ENCODE measurements at regions not wholly inside any gene's neighbourhood (a gene's known extent, or its start where the extent isn't known, plus 50 kb on each side); places are given as distances from the start of the nearest gene placed in this dataset.

- TF ChIP-seq TEAD4 (IDR thresholded peaks at IDR 0.05) (no peak), NFIC (IDR thresholded peaks at IDR 0.05) (no peak), TCF12 (IDR thresholded peaks at IDR 0.05; ENCODE audit: low read depth) (no peak), USF1 (IDR thresholded peaks at IDR 0.05) (no peak), RAD21 (IDR thresholded peaks at IDR 0.05; ENCODE audit: low read depth) (no peak), FOXM1 (IDR thresholded peaks at IDR 0.05; ENCODE audit: borderline replicate concordance, low read depth) (no peak), YY1 (IDR thresholded peaks at IDR 0.05; ENCODE audit: low read depth) (no peak), ZBTB7A (IDR thresholded peaks at IDR 0.05; ENCODE audit: low read depth) (no peak), CEBPB (IDR thresholded peaks at IDR 0.05) (no peak)
Measured at GRCh38 chr10:8815969-8816368, 761.5 kb downstream of the GATA3 start.

- TF ChIP-seq USF1 (IDR thresholded peaks at IDR 0.05) (no peak), FOXM1 (IDR thresholded peaks at IDR 0.05; ENCODE audit: borderline replicate concordance, low read depth) (no peak), MAX (IDR thresholded peaks at IDR 0.05) (no peak), EP300 (IDR thresholded peaks at IDR 0.05; ENCODE audit: borderline replicate concordance) (no peak), TEAD4 (IDR thresholded peaks at IDR 0.05) (no peak), YY1 (IDR thresholded peaks at IDR 0.05; ENCODE audit: low read depth) (no peak), EGR1 (IDR thresholded peaks at IDR 0.05) (no peak), TAF1 (IDR thresholded peaks at IDR 0.05; ENCODE audit: low read depth) (no peak), CEBPB (IDR thresholded peaks at IDR 0.05) (no peak), REST (IDR thresholded peaks at IDR 0.05; ENCODE audit: low read depth) (no peak), RAD21 (IDR thresholded peaks at IDR 0.05; ENCODE audit: low read depth) (no peak)
Measured at GRCh38 chr10:8817299-8817698, 762.8 kb downstream of the GATA3 start.

- TF ChIP-seq EGR1 (IDR thresholded peaks at IDR 0.05) (no peak), RAD21 (IDR thresholded peaks at IDR 0.05; ENCODE audit: low read depth) (no peak), TEAD4 (IDR thresholded peaks at IDR 0.05) (no peak), YY1 (IDR thresholded peaks at IDR 0.05; ENCODE audit: low read depth) (no peak), CEBPB (IDR thresholded peaks at IDR 0.05) (no peak), USF1 (IDR thresholded peaks at IDR 0.05) (no peak)
Measured at GRCh38 chr10:8825611-8826010, 771.1 kb downstream of the GATA3 start.

- TF ChIP-seq EGR1 (IDR thresholded peaks at IDR 0.05) (no peak), CREB1 (IDR thresholded peaks at IDR 0.05; ENCODE audit: low read depth) (no peak)
Measured at GRCh38 chr10:8829592-8829991, 775.1 kb downstream of the GATA3 start.

- TF ChIP-seq YY1 (IDR thresholded peaks at IDR 0.05; ENCODE audit: low read depth) (no peak), FOXM1 (IDR thresholded peaks at IDR 0.05; ENCODE audit: borderline replicate concordance, low read depth) (no peak), TEAD4 (IDR thresholded peaks at IDR 0.05) (no peak), EGR1 (IDR thresholded peaks at IDR 0.05) (no peak), ZBTB7A (IDR thresholded peaks at IDR 0.05; ENCODE audit: low read depth) (no peak), EP300 (IDR thresholded peaks at IDR 0.05; ENCODE audit: borderline replicate concordance) (no peak), CREB1 (IDR thresholded peaks at IDR 0.05; ENCODE audit: low read depth) (no peak), MAX (IDR thresholded peaks at IDR 0.05) (no peak), RAD21 (IDR thresholded peaks at IDR 0.05; ENCODE audit: low read depth) (no peak), REST (IDR thresholded peaks at IDR 0.05; ENCODE audit: low read depth) (no peak), NFIC (IDR thresholded peaks at IDR 0.05) (no peak), CEBPB (IDR thresholded peaks at IDR 0.05) (no peak), TAF1 (IDR thresholded peaks at IDR 0.05; ENCODE audit: low read depth) (no peak)
Measured at GRCh38 chr10:8830048-8830447, 775.6 kb downstream of the GATA3 start.

GRCh38 chr10:8830876-8831275, 776.4 kb downstream of the GATA3 start:
- no peak for TF ChIP-seq ZBTB7A (IDR thresholded peaks at IDR 0.05; ENCODE audit: low read depth)
- no peak for TF ChIP-seq CREB1 (IDR thresholded peaks at IDR 0.05; ENCODE audit: low read depth)
- no peak for TF ChIP-seq TEAD4 (IDR thresholded peaks at IDR 0.05)
- TF ChIP-seq YY1 (IDR thresholded peaks at IDR 0.05; ENCODE audit: low read depth), result no peak
- no peak for TF ChIP-seq TAF1 (IDR thresholded peaks at IDR 0.05; ENCODE audit: low read depth)
- TF ChIP-seq MAX (IDR thresholded peaks at IDR 0.05), result no peak
- no peak for TF ChIP-seq USF1 (IDR thresholded peaks at IDR 0.05)
- no peak for TF ChIP-seq REST (IDR thresholded peaks at IDR 0.05; ENCODE audit: low read depth)
- TF ChIP-seq TCF12 (IDR thresholded peaks at IDR 0.05; ENCODE audit: low read depth), result no peak
- TF ChIP-seq RAD21 (IDR thresholded peaks at IDR 0.05; ENCODE audit: low read depth), result no peak
- TF ChIP-seq EGR1 (IDR thresholded peaks at IDR 0.05), result no peak
- TF ChIP-seq CEBPB (IDR thresholded peaks at IDR 0.05), result no peak
- TF ChIP-seq NFIC (IDR thresholded peaks at IDR 0.05), result no peak
- no peak for TF ChIP-seq FOXM1 (IDR thresholded peaks at IDR 0.05; ENCODE audit: borderline replicate concordance, low read depth)
- no peak for TF ChIP-seq EP300 (IDR thresholded peaks at IDR 0.05; ENCODE audit: borderline replicate concordance)
